ENCODE measurements at regions not wholly inside any gene's neighbourhood (a gene's known extent, or its start where the extent isn't known, plus 50 kb on each side); places are given as distances from the start of the nearest gene placed in this dataset.

DNA sequence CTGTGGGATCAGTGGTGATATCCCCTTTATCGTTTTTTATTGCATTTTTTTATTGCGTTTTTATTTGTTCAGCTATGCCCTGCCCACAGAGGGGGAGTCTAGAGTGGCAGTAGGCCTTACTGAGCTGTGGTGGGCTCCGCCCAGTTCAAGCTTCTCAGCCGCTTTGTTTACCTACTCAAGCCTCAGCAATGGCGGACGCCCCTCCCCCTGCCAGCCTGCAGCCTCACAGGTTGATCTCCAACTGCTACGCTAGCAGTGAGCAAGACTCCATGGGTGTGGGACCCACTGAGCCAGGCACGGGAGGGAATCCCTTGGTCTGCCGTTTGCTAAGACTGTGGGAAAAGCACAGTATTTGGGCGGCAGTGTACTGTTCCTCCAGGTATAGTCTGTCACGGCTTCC, 500.6 kb upstream of the MCTP2 start:
- Histone ChIP-seq H3K36me3 (ENCODE audit: insufficient read depth, low read length) (no peaks in the 10 kb centered on the region), H3K9ac (ENCODE audit: low read length) (no peak overlapping the region), H3K9me3 (ENCODE audit: insufficient read depth, low read depth, low read length) (no peaks in the 10 kb centered on the region), H3K4me2 (ENCODE audit: low read length) (no peak overlapping the region), H3K4me1 (ENCODE audit: insufficient read depth, low read length) (no peaks in the 10 kb centered on the region), H2AFZ (ENCODE audit: low read depth, low read length) (no peak overlapping the region), H3K27me3 (ENCODE audit: insufficient read depth, low read length) (no peaks in the 10 kb centered on the region), H3K79me2 (ENCODE audit: insufficient read depth, low read length) (no peaks in the 10 kb centered on the region), H3K27ac (ENCODE audit: low read depth, low read length) (no peak overlapping the region), H4K20me1 (ENCODE audit: insufficient read depth, low read length) (no peaks in the 10 kb centered on the region), H3K4me3 (ENCODE audit: insufficient read depth, low read depth, low read length) (no peak overlapping the region)
- Mint-ChIP-seq H3K9me3 (ENCODE audit: unreplicated experiment) (peaks cover 6% of the 10 kb centered on the region), H3K27ac (ENCODE audit: unreplicated experiment) (no peak overlapping the region), H3K36me3 (ENCODE audit: low read depth, unreplicated experiment) (no peaks in the 10 kb centered on the region), H3K4me3 (ENCODE audit: unreplicated experiment) (no peak overlapping the region), H3K4me1 (ENCODE audit: low read depth, unreplicated experiment) (no peaks in the 10 kb centered on the region), H3K27me3 (ENCODE audit: low read depth, unreplicated experiment) (no peaks in the 10 kb centered on the region)
- no peak for TF ChIP-seq EZH2 (IDR thresholded peaks at IDR 0.05; ENCODE audit: insufficient read depth, low read length)
- TF ChIP-seq, protein P1, sequence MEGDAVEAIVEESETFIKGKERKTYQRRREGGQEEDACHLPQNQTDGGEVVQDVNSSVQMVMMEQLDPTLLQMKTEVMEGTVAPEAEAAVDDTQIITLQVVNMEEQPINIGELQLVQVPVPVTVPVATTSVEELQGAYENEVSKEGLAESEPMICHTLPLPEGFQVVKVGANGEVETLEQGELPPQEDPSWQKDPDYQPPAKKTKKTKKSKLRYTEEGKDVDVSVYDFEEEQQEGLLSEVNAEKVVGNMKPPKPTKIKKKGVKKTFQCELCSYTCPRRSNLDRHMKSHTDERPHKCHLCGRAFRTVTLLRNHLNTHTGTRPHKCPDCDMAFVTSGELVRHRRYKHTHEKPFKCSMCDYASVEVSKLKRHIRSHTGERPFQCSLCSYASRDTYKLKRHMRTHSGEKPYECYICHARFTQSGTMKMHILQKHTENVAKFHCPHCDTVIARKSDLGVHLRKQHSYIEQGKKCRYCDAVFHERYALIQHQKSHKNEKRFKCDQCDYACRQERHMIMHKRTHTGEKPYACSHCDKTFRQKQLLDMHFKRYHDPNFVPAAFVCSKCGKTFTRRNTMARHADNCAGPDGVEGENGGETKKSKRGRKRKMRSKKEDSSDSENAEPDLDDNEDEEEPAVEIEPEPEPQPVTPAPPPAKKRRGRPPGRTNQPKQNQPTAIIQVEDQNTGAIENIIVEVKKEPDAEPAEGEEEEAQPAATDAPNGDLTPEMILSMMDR (IDR thresholded peaks at IDR 0.05; ENCODE audit: insufficient read depth, low read depth, low read length), result no peak
- no peak for DNase-seq (ENCODE audit: low read depth)
- no peak for FAIRE-seq

GRCh38 chr15:93722165-93722564, 509.2 kb upstream of the MCTP2 start:
- FAIRE-seq, result no peak
- H3K36me3 Mint-ChIP-seq (ENCODE audit: low read depth, unreplicated experiment), result no peaks in the 10 kb centered on the region
- no peaks in the 10 kb centered on the region for H3K36me3 ChIP-seq (ENCODE audit: insufficient read depth, low read length)

GRCh38 chr15:93720607-93721006, 510.8 kb upstream of the MCTP2 start:
- Mint-ChIP-seq H3K4me1 (ENCODE audit: low read depth, unreplicated experiment) (no peaks in the 10 kb centered on the region), H3K4me3 (ENCODE audit: unreplicated experiment) (no peak overlapping the region), H3K27ac (ENCODE audit: unreplicated experiment) (no peak overlapping the region), H3K9me3 (ENCODE audit: unreplicated experiment) (no peaks in the 10 kb centered on the region), H3K36me3 (ENCODE audit: low read depth, unreplicated experiment) (no peaks in the 10 kb centered on the region), H3K27me3 (ENCODE audit: low read depth, unreplicated experiment) (peaks cover 10% of the 10 kb centered on the region)
- Histone ChIP-seq H3K4me2 (ENCODE audit: low read length) (no peak overlapping the region), H3K4me1 (ENCODE audit: insufficient read depth, low read length) (peaks cover 4% of the 10 kb centered on the region), H3K4me3 (ENCODE audit: insufficient read depth, low read depth, low read length) (no peak overlapping the region), H2AFZ (ENCODE audit: low read depth, low read length) (no peak overlapping the region), H3K79me2 (ENCODE audit: insufficient read depth, low read length) (no peaks in the 10 kb centered on the region), H3K27ac (ENCODE audit: low read depth, low read length) (peak overlapping the region; percentile 42), H3K9ac (ENCODE audit: low read length) (no peak overlapping the region), H4K20me1 (ENCODE audit: insufficient read depth, low read length) (no peaks in the 10 kb centered on the region), H3K9me3 (ENCODE audit: insufficient read depth, low read depth, low read length) (no peaks in the 10 kb centered on the region), H3K36me3 (ENCODE audit: insufficient read depth, low read length) (no peaks in the 10 kb centered on the region), H3K27me3 (ENCODE audit: insufficient read depth, low read length) (no peaks in the 10 kb centered on the region)
- no peak for FAIRE-seq
- DNase-seq (ENCODE audit: low read depth), result no peak
- TF ChIP-seq, protein P1 (IDR thresholded peaks at IDR 0.05; ENCODE audit: insufficient read depth, low read depth, low read length), result no peak
- TF ChIP-seq EZH2 (IDR thresholded peaks at IDR 0.05; ENCODE audit: insufficient read depth, low read length), result no peak

More at GRCh38 chr15:93722165-93722564, 509.2 kb upstream of the MCTP2 start:
- Mint-ChIP-seq H3K27me3 (ENCODE audit: low read depth, unreplicated experiment) (no peaks in the 10 kb centered on the region), H3K4me3 (ENCODE audit: unreplicated experiment) (no peak overlapping the region), H3K4me1 (ENCODE audit: low read depth, unreplicated experiment) (no peaks in the 10 kb centered on the region), H3K9me3 (ENCODE audit: unreplicated experiment) (no peaks in the 10 kb centered on the region), H3K27ac (ENCODE audit: unreplicated experiment) (no peak overlapping the region)
- Histone ChIP-seq H3K4me1 (ENCODE audit: insufficient read depth, low read length) (peaks cover 4% of the 10 kb centered on the region), H2AFZ (ENCODE audit: low read depth, low read length) (no peak overlapping the region), H3K27me3 (ENCODE audit: insufficient read depth, low read length) (no peaks in the 10 kb centered on the region), H3K4me2 (ENCODE audit: low read length) (no peak overlapping the region), H3K27ac (ENCODE audit: low read depth, low read length) (no peak overlapping the region), H4K20me1 (ENCODE audit: insufficient read depth, low read length) (no peaks in the 10 kb centered on the region), H3K79me2 (ENCODE audit: insufficient read depth, low read length) (no peaks in the 10 kb centered on the region), H3K9me3 (ENCODE audit: insufficient read depth, low read depth, low read length) (no peaks in the 10 kb centered on the region), H3K4me3 (ENCODE audit: insufficient read depth, low read depth, low read length) (no peak overlapping the region), H3K9ac (ENCODE audit: low read length) (no peak overlapping the region)
- TF ChIP-seq EZH2 (IDR thresholded peaks at IDR 0.05; ENCODE audit: insufficient read depth, low read length), result no peak
- TF ChIP-seq, protein P1 (IDR thresholded peaks at IDR 0.05; ENCODE audit: insufficient read depth, low read depth, low read length), result no peak
- no peak for DNase-seq (ENCODE audit: low read depth)
